ENCODE measurements at regions not wholly inside any gene's neighbourhood (a gene's known extent, or its start where the extent isn't known, plus 50 kb on each side); places are given as distances from the start of the nearest gene placed in this dataset.

- no peaks in the 10 kb centered on the region for H3K36me3 ChIP-seq (ENCODE audit: control insufficient read depth in 2 of 2, extremely low read depth in 1 of 2, insufficient read depth in 2 of 2, low read length in 2 of 2)
- no peak for FAIRE-seq
- dilution Hi-C loops (cut with MboI; ENCODE audit: extremely low pct_ligation_motif_present, low sequenced_read_pairs) = no loop called here
- H3K4me2 ChIP-seq (ENCODE audit: control insufficient read depth, extremely low read depth, insufficient read depth, low read depth, low read length) = no peak overlapping the region
- no peak overlapping the region for H2AFZ ChIP-seq (ENCODE audit: control insufficient read depth, low read length)
- H3K4me1 ChIP-seq (ENCODE audit: control insufficient read depth, extremely low read depth, insufficient read depth, low read length) = no peaks in the 10 kb centered on the region
- H3K79me2 ChIP-seq (ENCODE audit: control insufficient read depth, insufficient read depth, low read length) = no peaks in the 10 kb centered on the region
- H3K9me3 ChIP-seq (ENCODE audit: control insufficient read depth, low read depth, low read length) = no peaks in the 10 kb centered on the region
- no peak overlapping the region for H3K27ac ChIP-seq (ENCODE audit: control insufficient read depth, insufficient read depth, low read length)
- no peak for DNase-seq (ENCODE audit: low read depth, low spot score)
- no peaks in the 10 kb centered on the region for H3K9me1 ChIP-seq (ENCODE audit: control insufficient read depth, extremely low read depth, insufficient read depth, low read length)
- TF ChIP-seq CTCF (optimal IDR thresholded peaks at IDR 0.05 in 1 of 3, IDR thresholded peaks at IDR 0.05 in 1 of 3, conservative IDR thresholded peaks at IDR 0.05 in 1 of 3; ENCODE audit: extremely low read depth in 1 of 3, insufficient read depth in 2 of 3, low read length in 3 of 3) = no peak
- no peak for TF ChIP-seq EZH2 (IDR thresholded peaks at IDR 0.05; ENCODE audit: low read length)
- H4K20me1 ChIP-seq (ENCODE audit: control insufficient read depth, extremely low read depth, insufficient read depth, low read length) = no peaks in the 10 kb centered on the region
- no peak overlapping the region for H3K4me3 ChIP-seq (ENCODE audit: control insufficient read depth in 2 of 3, extremely low read depth in 1 of 3, insufficient read depth in 2 of 3, low read depth in 1 of 3, low read length in 3 of 3)
- no peak overlapping the region for H3K9ac ChIP-seq (ENCODE audit: control insufficient read depth, extremely low read depth, insufficient read depth, low read length)
- H3K27me3 ChIP-seq (ENCODE audit: control insufficient read depth, extremely low read depth, insufficient read depth, low read length) = no peaks in the 10 kb centered on the region
Observed at GRCh38 chr4:92189146-92189545, 114.6 kb upstream of the GRID2 start.

DNA sequence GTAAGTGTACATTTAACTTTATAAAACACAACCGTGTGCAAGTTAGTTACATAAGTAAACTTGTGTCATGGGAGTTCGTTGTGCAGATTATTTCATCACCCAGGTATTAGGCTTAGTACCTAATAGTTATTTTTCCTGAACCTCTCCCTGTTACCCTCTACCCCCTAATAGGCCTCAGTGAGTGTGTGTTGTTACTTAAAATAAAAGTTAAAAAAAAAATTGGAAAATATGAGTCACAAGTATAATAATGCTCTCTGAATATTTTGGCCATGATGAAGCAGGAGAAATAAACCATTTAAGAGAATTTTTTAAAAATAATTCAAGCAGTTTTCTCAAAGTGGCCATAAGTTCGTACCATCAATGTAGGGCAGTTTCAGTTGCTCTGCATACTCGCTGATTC lies 105.1 kb upstream of the GRID2 start:
- Histone ChIP-seq H3K27ac (ENCODE audit: control insufficient read depth, insufficient read depth, low read length) (no peak overlapping the region), H3K9me3 (ENCODE audit: control insufficient read depth, low read depth, low read length) (no peaks in the 10 kb centered on the region), H4K20me1 (ENCODE audit: control insufficient read depth, extremely low read depth, insufficient read depth, low read length) (no peaks in the 10 kb centered on the region), H3K4me2 (ENCODE audit: control insufficient read depth, extremely low read depth, insufficient read depth, low read depth, low read length) (no peak overlapping the region), H3K9ac (ENCODE audit: control insufficient read depth, extremely low read depth, insufficient read depth, low read length) (no peak overlapping the region), H3K79me2 (ENCODE audit: control insufficient read depth, insufficient read depth, low read length) (no peaks in the 10 kb centered on the region), H3K9me1 (ENCODE audit: control insufficient read depth, extremely low read depth, insufficient read depth, low read length) (no peaks in the 10 kb centered on the region), H2AFZ (ENCODE audit: control insufficient read depth, low read length) (no peak overlapping the region), H3K4me1 (ENCODE audit: control insufficient read depth, extremely low read depth, insufficient read depth, low read length) (no peaks in the 10 kb centered on the region), H3K27me3 (ENCODE audit: control insufficient read depth, extremely low read depth, insufficient read depth, low read length) (no peaks in the 10 kb centered on the region), H3K36me3 (ENCODE audit: control insufficient read depth in 2 of 2, extremely low read depth in 1 of 2, insufficient read depth in 2 of 2, low read length in 2 of 2) (no peaks in the 10 kb centered on the region), H3K4me3 (ENCODE audit: control insufficient read depth in 2 of 3, extremely low read depth in 1 of 3, insufficient read depth in 2 of 3, low read depth in 1 of 3, low read length in 3 of 3) (no peak overlapping the region)
- dilution Hi-C loops (cut with MboI; ENCODE audit: extremely low pct_ligation_motif_present, low sequenced_read_pairs) = no loop called here
- DNase-seq (ENCODE audit: low read depth, low spot score) (no peak), FAIRE-seq (no peak)
- TF ChIP-seq EZH2 (IDR thresholded peaks at IDR 0.05; ENCODE audit: low read length) (no peak), CTCF (optimal IDR thresholded peaks at IDR 0.05 in 1 of 3, IDR thresholded peaks at IDR 0.05 in 1 of 3, conservative IDR thresholded peaks at IDR 0.05 in 1 of 3; ENCODE audit: extremely low read depth in 1 of 3, insufficient read depth in 2 of 3, low read length in 3 of 3) (no peak)
